ENCODE measurements at regions not wholly inside any gene's neighbourhood (a gene's known extent, or its start where the extent isn't known, plus 50 kb on each side); places are given as distances from the start of the nearest gene placed in this dataset.
A peak's percentile ranks its signal among the peaks of the same experiment; 100 is the strongest.

GRCh38 chr18:66735933-66736332 is 132.0 kb upstream of the CDH19 start:
- no peaks in the 10 kb centered on the region for H3K36me3 ChIP-seq (ENCODE audit: control insufficient read depth in 2 of 2, insufficient read depth in 1 of 2, low read length in 2 of 2)
- CTCF ChIA-PET, result no interaction called here
- H3K4me3 ChIP-seq (ENCODE audit: low read depth, low read length), result no peak overlapping the region
- POLR2A ChIA-PET, result no interaction called here
- H3K4me1 ChIP-seq (ENCODE audit: control insufficient read depth, insufficient read depth, low read length), result no peaks in the 10 kb centered on the region
- H3K9me3 ChIP-seq (ENCODE audit: control insufficient read depth, insufficient read depth, low read depth, low read length), result no peaks in the 10 kb centered on the region
- TF ChIP-seq MYNN (tag by site-specific recombination; IDR thresholded peaks at IDR 0.05; ENCODE audit: borderline replicate concordance) (no peak), IKZF3 (tag by site-specific recombination; IDR thresholded peaks at IDR 0.05) (no peak), SCRT1 (tag by site-specific recombination; IDR thresholded peaks at IDR 0.05; ENCODE audit: borderline replicate concordance) (no peak), ZNF302 (tag by site-specific recombination; IDR thresholded peaks at IDR 0.05; ENCODE audit: low read depth) (no peak), ZNF248 (tag by site-specific recombination; IDR thresholded peaks at IDR 0.05) (no peak), PRDM1 (tag by site-specific recombination; IDR thresholded peaks at IDR 0.05) (peak; percentile 90), ZNF391 (tag by site-specific recombination; IDR thresholded peaks at IDR 0.05; ENCODE audit: borderline replicate concordance, low read depth) (no peak), ZNF214 (tag by site-specific recombination; IDR thresholded peaks at IDR 0.05; ENCODE audit: borderline replicate concordance) (no peak), ZNF664 (tag by site-specific recombination; IDR thresholded peaks at IDR 0.05) (no peak), ZSCAN5A (tag by site-specific recombination; IDR thresholded peaks at IDR 0.05) (no peak), ZNF169 (tag by site-specific recombination; IDR thresholded peaks at IDR 0.05) (no peak), ZNF623 (tag by site-specific recombination; IDR thresholded peaks at IDR 0.05) (no peak), ZBTB1 (tag by site-specific recombination; IDR thresholded peaks at IDR 0.05) (no peak), ZNF366 (tag by site-specific recombination; conservative IDR thresholded peaks at IDR 0.05) (peak; percentile 28; the same call in 1 of the 2 replicates)
- TF ChIP-seq, protein P1, sequence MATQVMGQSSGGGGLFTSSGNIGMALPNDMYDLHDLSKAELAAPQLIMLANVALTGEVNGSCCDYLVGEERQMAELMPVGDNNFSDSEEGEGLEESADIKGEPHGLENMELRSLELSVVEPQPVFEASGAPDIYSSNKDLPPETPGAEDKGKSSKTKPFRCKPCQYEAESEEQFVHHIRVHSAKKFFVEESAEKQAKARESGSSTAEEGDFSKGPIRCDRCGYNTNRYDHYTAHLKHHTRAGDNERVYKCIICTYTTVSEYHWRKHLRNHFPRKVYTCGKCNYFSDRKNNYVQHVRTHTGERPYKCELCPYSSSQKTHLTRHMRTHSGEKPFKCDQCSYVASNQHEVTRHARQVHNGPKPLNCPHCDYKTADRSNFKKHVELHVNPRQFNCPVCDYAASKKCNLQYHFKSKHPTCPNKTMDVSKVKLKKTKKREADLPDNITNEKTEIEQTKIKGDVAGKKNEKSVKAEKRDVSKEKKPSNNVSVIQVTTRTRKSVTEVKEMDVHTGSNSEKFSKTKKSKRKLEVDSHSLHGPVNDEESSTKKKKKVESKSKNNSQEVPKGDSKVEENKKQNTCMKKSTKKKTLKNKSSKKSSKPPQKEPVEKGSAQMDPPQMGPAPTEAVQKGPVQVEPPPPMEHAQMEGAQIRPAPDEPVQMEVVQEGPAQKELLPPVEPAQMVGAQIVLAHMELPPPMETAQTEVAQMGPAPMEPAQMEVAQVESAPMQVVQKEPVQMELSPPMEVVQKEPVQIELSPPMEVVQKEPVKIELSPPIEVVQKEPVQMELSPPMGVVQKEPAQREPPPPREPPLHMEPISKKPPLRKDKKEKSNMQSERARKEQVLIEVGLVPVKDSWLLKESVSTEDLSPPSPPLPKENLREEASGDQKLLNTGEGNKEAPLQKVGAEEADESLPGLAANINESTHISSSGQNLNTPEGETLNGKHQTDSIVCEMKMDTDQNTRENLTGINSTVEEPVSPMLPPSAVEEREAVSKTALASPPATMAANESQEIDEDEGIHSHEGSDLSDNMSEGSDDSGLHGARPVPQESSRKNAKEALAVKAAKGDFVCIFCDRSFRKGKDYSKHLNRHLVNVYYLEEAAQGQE (tag by site-specific recombination; IDR thresholded peaks at IDR 0.05), result no peak
- TF ChIP-seq, protein P2, sequence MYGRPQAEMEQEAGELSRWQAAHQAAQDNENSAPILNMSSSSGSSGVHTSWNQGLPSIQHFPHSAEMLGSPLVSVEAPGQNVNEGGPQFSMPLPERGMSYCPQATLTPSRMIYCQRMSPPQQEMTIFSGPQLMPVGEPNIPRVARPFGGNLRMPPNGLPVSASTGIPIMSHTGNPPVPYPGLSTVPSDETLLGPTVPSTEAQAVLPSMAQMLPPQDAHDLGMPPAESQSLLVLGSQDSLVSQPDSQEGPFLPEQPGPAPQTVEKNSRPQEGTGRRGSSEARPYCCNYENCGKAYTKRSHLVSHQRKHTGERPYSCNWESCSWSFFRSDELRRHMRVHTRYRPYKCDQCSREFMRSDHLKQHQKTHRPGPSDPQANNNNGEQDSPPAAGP (tag by site-specific recombination; IDR thresholded peaks at IDR 0.05), result no peak
- no peak overlapping the region for H3K27ac ChIP-seq (ENCODE audit: extremely low read depth, low read depth, low read length)

GRCh38 chr18:66734451-66734850 is 130.6 kb upstream of the CDH19 start:
- TF ChIP-seq ZNF184 (tag by site-specific recombination; IDR thresholded peaks at IDR 0.05) (no peak), KLF8 (tag by site-specific recombination; IDR thresholded peaks at IDR 0.05) (no peak), ZSCAN23 (tag by site-specific recombination; IDR thresholded peaks at IDR 0.05) (no peak), ZNF23 (tag by site-specific recombination; IDR thresholded peaks at IDR 0.05; ENCODE audit: borderline replicate concordance) (no peak), ZNF610 (tag by site-specific recombination; IDR thresholded peaks at IDR 0.05; ENCODE audit: borderline replicate concordance) (no peak), ZNF701 (tag by site-specific recombination; IDR thresholded peaks at IDR 0.05) (no peak), FEZF1 (tag by site-specific recombination; IDR thresholded peaks at IDR 0.05) (no peak), ZNF658 (tag by site-specific recombination; IDR thresholded peaks at IDR 0.05) (no peak), KLF9 (tag by site-specific recombination; IDR thresholded peaks at IDR 0.05; ENCODE audit: low read depth) (no peak), ZNF221 (tag by site-specific recombination; IDR thresholded peaks at IDR 0.05; ENCODE audit: borderline replicate concordance) (no peak)
- TF ChIP-seq, protein P3, sequence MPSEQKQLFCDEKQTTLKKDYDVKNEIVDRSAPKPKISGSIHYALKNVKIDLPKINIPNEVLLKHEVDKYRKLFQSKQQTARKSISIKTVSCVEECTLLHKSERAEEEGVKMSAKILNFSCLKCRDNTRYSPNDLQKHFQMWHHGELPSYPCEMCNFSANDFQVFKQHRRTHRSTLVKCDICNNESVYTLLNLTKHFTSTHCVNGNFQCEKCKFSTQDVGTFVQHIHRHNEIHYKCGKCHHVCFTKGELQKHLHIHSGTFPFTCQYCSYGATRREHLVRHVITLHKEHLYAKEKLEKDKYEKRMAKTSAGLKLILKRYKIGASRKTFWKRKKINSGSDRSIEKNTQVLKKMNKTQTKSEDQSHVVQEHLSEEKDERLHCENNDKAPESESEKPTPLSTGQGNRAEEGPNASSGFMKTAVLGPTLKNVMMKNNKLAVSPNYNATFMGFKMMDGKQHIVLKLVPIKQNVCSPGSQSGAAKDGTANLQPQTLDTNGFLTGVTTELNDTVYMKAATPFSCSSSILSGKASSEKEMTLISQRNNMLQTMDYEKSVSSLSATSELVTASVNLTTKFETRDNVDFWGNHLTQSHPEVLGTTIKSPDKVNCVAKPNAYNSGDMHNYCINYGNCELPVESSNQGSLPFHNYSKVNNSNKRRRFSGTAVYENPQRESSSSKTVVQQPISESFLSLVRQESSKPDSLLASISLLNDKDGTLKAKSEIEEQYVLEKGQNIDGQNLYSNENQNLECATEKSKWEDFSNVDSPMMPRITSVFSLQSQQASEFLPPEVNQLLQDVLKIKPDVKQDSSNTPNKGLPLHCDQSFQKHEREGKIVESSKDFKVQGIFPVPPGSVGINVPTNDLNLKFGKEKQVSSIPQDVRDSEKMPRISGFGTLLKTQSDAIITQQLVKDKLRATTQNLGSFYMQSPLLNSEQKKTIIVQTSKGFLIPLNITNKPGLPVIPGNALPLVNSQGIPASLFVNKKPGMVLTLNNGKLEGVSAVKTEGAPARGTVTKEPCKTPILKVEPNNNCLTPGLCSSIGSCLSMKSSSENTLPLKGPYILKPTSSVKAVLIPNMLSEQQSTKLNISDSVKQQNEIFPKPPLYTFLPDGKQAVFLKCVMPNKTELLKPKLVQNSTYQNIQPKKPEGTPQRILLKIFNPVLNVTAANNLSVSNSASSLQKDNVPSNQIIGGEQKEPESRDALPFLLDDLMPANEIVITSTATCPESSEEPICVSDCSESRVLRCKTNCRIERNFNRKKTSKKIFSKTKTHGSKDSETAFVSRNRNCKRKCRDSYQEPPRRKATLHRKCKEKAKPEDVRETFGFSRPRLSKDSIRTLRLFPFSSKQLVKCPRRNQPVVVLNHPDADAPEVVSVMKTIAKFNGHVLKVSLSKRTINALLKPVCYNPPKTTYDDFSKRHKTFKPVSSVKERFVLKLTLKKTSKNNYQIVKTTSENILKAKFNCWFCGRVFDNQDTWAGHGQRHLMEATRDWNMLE (tag by site-specific recombination; conservative IDR thresholded peaks at IDR 0.05; ENCODE audit: low read depth), result no peak
- POLR2A ChIA-PET, result no interaction called here
- CTCF ChIA-PET, result no interaction called here
- Histone ChIP-seq H3K27ac (ENCODE audit: extremely low read depth, low read depth, low read length) (no peak overlapping the region), H3K36me3 (ENCODE audit: control insufficient read depth in 2 of 2, insufficient read depth in 1 of 2, low read length in 2 of 2) (no peaks in the 10 kb centered on the region), H3K4me1 (ENCODE audit: control insufficient read depth, insufficient read depth, low read length) (no peaks in the 10 kb centered on the region), H3K9me3 (ENCODE audit: control insufficient read depth, insufficient read depth, low read depth, low read length) (no peaks in the 10 kb centered on the region), H3K4me3 (ENCODE audit: low read depth, low read length) (no peak overlapping the region)
